ENCODE measurements at regions not wholly inside any gene's neighbourhood (a gene's known extent, or its start where the extent isn't known, plus 50 kb on each side); places are given as distances from the start of the nearest gene placed in this dataset.

DNA sequence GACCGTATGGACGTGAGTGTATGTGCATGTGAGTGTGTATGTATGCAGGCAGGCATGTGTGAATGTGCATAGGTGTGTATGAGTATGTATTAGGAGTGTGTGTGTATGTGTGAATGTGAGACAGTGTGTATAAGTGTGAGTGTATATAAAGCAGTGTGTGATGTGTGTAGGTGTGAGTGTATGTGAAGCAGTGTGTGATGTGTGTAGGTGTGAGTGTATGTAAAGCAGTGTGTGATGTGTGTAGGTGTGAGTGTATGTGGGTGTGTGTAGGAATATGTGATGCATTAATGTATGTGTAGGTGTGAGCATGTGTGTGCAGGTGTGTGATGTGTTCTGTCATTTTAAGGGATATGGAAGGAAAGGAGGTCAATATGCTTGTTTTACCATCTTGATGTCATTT is 215.5 kb downstream of the GADD45G start:
- TF ChIP-seq EZH2 (IDR thresholded peaks at IDR 0.05), result no peak
- no peak for TF ChIP-seq POLR2AphosphoS5 (IDR thresholded peaks at IDR 0.05; ENCODE audit: borderline replicate concordance, low read depth, low read length)
